Prostate gland (tissue), 2 donors: ENCODE measurements at regions not wholly inside any gene's neighbourhood (a gene's known extent, or its start where the extent isn't known, plus 50 kb on each side); places are given as distances from the start of the nearest gene placed in this dataset.

Experiments
- DNase-seq: peaks from one replicate; pipeline ENCODE4 v3.0.0-alpha.2; 2019; ENCODE audit warnings: low spot score
- H3K27ac ChIP-seq, 2 donors: fragments of 200-600 bp; sonication (generic); 2 replicates each; pipeline ENCODE4 v1.5.1; 2017 to 2019
- H3K27me3 ChIP-seq: fragments of 200-600 bp; sonication (generic); replicated peaks from 2 replicates; pipeline ENCODE4 v1.5.1; 2019; ENCODE audit not compliant: insufficient read depth
- H3K36me3 ChIP-seq, 2 donors: fragments of 200-600 bp; sonication (generic); 1 replicate in 1 of 2; 2 replicates in 1 of 2; pipeline versions ENCODE4 v1.5.1 to v1.8.1; 2017 to 2019
- H3K4me1 ChIP-seq: fragments of 200-600 bp; sonication (generic); replicated peaks from 2 replicates; pipeline ENCODE4 v1.5.1; 2019
- H3K4me3 ChIP-seq, 2 donors: fragments of 200-600 bp; sonication (generic); 2 replicates each; pipeline ENCODE4 v1.5.1; 2017 to 2019
- H3K9me3 ChIP-seq: fragments of 200-600 bp; sonication (generic); 2 replicates; pipeline ENCODE4 v1.5.1; 2017
- CTCF ChIP-seq, 4 experiments: fragments of 200-600 bp in 2 of 4; fragments of 450-650 bp in 2 of 4; sonication (generic) in 2 of 4; IDR thresholded peaks; 1 replicate in 3 of 4; 2 replicates in 1 of 4; pipeline ENCODE4 v1.5.1; 2016 to 2019; ENCODE audit warnings: antibody characterized with exemption in 4 of 4, mild to moderate bottlenecking in 2 of 4, moderate library complexity in 2 of 4
- POLR2A ChIP-seq: fragments of 450-650 bp; IDR thresholded peaks from one replicate; pipeline ENCODE4 v1.6.1; 2016; ENCODE audit warnings: antibody characterized with exemption, mild to moderate bottlenecking
- POLR2AphosphoS5 ChIP-seq: sonication (generic); formaldehyde crosslinking; IDR thresholded peaks from one replicate; pipeline ENCODE4 v1.6.1; 2017; ENCODE audit warnings: antibody characterized with exemption
- WGBS: methylation state at CpG from one replicate; pipeline ENCODE4 v1.1.5; 2018; 5-methylcytosine and 5-hydroxymethylcytosine counted together
- intact Hi-C: fragments of 100-400 bp; cut with DNase I; formaldehyde crosslinking; loops from one replicate; pipeline ENCODE4 v1.14.2; 2022

GRCh38 chr3:181616088-181617070 is 95.3 kb upstream of the SOX2 start:
- TF ChIP-seq POLR2AphosphoS5 = no peak
- TF ChIP-seq CTCF (IDR thresholded peaks at IDR 0.05) = no peak
- TF ChIP-seq POLR2A = no peak
- no peaks in the 10 kb centered on the region for H3K9me3 ChIP-seq
- H3K4me3 ChIP-seq = no peak overlapping the region
- no peaks in the 10 kb centered on the region for H3K36me3 ChIP-seq
- H3K27ac ChIP-seq = no peak overlapping the region
- H3K4me1 ChIP-seq = no peaks in the 10 kb centered on the region
- no peaks in the 10 kb centered on the region for H3K27me3 ChIP-seq
- intact Hi-C loops = loop anchor here (5.0 kb wide), 1 partner anchor 546 kb away; no protein-coding TSS in a partner anchor
- WGBS = 73% methylated on average over 2 of the region's 2 CpGs
- no peak for DNase-seq

- intact Hi-C loops = loop anchor here (5.0 kb wide), 1 partner anchor 547 kb away; no protein-coding TSS in a partner anchor
- Histone ChIP-seq H3K9me3 (no peaks in the 10 kb centered on the region), H3K4me3 (no peak overlapping the region), H3K27me3 (no peaks in the 10 kb centered on the region), H3K4me1 (no peaks in the 10 kb centered on the region), H3K36me3 (no peaks in the 10 kb centered on the region), H3K27ac (no peak overlapping the region)
- no peak for DNase-seq
- no peak for TF ChIP-seq POLR2A
- TF ChIP-seq CTCF (IDR thresholded peaks at IDR 0.05) = no peak
- no peak for TF ChIP-seq POLR2AphosphoS5
These were observed 96.1 kb upstream of the SOX2 start for GRCh38 chr3:181615666-181616065.

- intact Hi-C loops = loop anchor here (5.0 kb wide), 1 partner anchor 547 kb away; no protein-coding TSS in a partner anchor
These were observed 96.8 kb upstream of the SOX2 start for GRCh38 chr3:181614878-181615277.

GRCh38 chr3:181613813-181614212 is 97.9 kb upstream of the SOX2 start:
- Histone ChIP-seq H3K27ac (no peak overlapping the region), H3K4me3 (no peak overlapping the region), H3K9me3 (no peaks in the 10 kb centered on the region), H3K27me3 (no peaks in the 10 kb centered on the region), H3K36me3 (no peaks in the 10 kb centered on the region), H3K4me1 (no peaks in the 10 kb centered on the region)
- TF ChIP-seq POLR2AphosphoS5 (no peak), POLR2A (no peak), CTCF (IDR thresholded peaks at IDR 0.05) (no peak)
- WGBS = 61% methylated on average over 1 of the region's 1 CpG
- intact Hi-C loops = no loop called here
- DNase-seq = no peak

More at GRCh38 chr3:181614878-181615277, 96.8 kb upstream of the SOX2 start:
- no peaks in the 10 kb centered on the region for H3K9me3 ChIP-seq
- no peaks in the 10 kb centered on the region for H3K4me1 ChIP-seq
- no peak for DNase-seq
- H3K27ac ChIP-seq = no peak overlapping the region
- no peak overlapping the region for H3K4me3 ChIP-seq
- no peaks in the 10 kb centered on the region for H3K27me3 ChIP-seq
- no peaks in the 10 kb centered on the region for H3K36me3 ChIP-seq
- TF ChIP-seq CTCF (IDR thresholded peaks at IDR 0.05) (no peak), POLR2A (no peak), POLR2AphosphoS5 (no peak)

GRCh38 chr3:181613191-181613590 is 98.5 kb upstream of the SOX2 start:
- WGBS = 88% methylated on average over 1 of the region's 1 CpG
- DNase-seq = no peak
- TF ChIP-seq POLR2AphosphoS5 = no peak
- intact Hi-C loops = no loop called here
- Histone ChIP-seq H3K4me3 (no peak overlapping the region), H3K36me3 (no peaks in the 10 kb centered on the region), H3K9me3 (no peaks in the 10 kb centered on the region), H3K27me3 (no peaks in the 10 kb centered on the region), H3K27ac (no peak overlapping the region), H3K4me1 (no peaks in the 10 kb centered on the region)
